SK-N-SH treated with all-trans-retinoic acid at 6 μM for 48 hours (cell line): ENCODE measurements at regions not wholly inside any gene's neighbourhood (a gene's known extent, or its start where the extent isn't known, plus 50 kb on each side); places are given as distances from the start of the nearest gene placed in this dataset.

Experiments used
- RARB ChIP-seq: fragments of 250-450 bp; sonication (Bioruptor Pico); IDR thresholded peaks from 2 replicates; pipeline ENCODE4 v1.8.0; 2021; ENCODE audit warnings: mild to moderate bottlenecking, moderate library complexity
- TCF4 ChIP-seq: fragments of 250-450 bp; sonication (Bioruptor Pico); IDR thresholded peaks from 2 replicates; pipeline ENCODE4 v1.8.0; 2021; ENCODE audit warnings: mild to moderate bottlenecking, moderate library complexity, borderline replicate concordance
- ZFP30 ChIP-seq: fragments of 450-650 bp; formaldehyde crosslinking; IDR thresholded peaks from 2 replicates; pipeline ENCODE4 v1.5.0; 2022; ENCODE audit warnings: mild to moderate bottlenecking, moderate library complexity
- TF ChIP-seq, protein P1 (sequence below): fragments of 250-450 bp; sonication (Bioruptor Pico); IDR thresholded peaks from 2 replicates; pipeline ENCODE4 v1.8.0; 2021; ENCODE audit warnings: low read depth, mild to moderate bottlenecking, moderate library complexity, borderline replicate concordance
- TF ChIP-seq, protein P2 (sequence below): fragments of 250-450 bp; sonication (Bioruptor Pico); IDR thresholded peaks from 2 replicates; pipeline ENCODE4 v1.5.1; 2021; ENCODE audit warnings: mild to moderate bottlenecking, moderate library complexity

DNA sequence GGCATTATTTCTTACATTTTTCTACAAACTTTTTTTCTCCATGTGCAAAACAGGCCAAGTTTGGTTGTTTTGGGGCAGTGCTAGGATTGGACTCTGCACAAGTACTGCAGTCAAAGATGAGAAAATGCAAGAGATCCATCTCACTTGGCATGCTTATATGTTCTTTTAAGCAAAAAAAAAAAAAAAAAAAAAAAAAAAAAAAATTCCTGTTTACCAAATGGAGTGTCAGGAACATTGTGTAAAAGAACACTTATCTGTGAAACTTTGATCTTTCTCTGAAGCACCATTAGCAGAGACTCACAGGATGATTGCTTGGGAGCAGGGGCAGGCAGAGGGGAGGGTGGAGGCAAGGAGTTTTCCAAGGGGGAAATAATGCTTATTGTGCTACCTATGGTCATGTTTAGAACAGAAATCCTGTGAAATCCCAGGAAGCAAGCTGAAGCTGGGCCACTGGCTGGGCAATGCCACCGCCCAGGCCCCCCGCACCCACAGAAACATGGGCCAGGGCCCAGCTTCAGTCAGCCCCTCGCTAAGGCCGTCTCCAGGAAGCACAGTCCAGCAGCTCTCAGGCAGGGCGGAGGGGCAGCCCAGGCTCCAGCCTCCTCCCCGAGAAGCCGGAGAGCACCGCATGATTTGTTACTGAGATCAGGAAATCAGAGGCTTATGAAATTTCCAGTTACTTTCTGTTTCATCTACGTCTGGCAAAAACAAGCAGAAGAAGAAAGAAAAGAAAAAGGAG lies 229.4 kb downstream of the ZNF516 start:
- TF ChIP-seq ZFP30 (no peak), RARB (CRISPR knock-in tag) (no peak), TCF4 (CRISPR knock-in tag) (no peak)
- TF ChIP-seq, protein P1, sequence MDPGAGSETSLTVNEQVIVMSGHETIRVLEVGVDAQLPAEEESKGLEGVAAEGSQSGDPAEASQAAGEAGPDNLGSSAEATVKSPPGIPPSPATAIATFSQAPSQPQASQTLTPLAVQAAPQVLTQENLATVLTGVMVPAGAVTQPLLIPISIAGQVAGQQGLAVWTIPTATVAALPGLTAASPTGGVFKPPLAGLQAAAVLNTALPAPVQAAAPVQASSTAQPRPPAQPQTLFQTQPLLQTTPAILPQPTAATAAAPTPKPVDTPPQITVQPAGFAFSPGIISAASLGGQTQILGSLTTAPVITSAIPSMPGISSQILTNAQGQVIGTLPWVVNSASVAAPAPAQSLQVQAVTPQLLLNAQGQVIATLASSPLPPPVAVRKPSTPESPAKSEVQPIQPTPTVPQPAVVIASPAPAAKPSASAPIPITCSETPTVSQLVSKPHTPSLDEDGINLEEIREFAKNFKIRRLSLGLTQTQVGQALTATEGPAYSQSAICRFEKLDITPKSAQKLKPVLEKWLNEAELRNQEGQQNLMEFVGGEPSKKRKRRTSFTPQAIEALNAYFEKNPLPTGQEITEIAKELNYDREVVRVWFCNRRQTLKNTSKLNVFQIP (CRISPR knock-in tag), result no peak
- TF ChIP-seq, protein P2, sequence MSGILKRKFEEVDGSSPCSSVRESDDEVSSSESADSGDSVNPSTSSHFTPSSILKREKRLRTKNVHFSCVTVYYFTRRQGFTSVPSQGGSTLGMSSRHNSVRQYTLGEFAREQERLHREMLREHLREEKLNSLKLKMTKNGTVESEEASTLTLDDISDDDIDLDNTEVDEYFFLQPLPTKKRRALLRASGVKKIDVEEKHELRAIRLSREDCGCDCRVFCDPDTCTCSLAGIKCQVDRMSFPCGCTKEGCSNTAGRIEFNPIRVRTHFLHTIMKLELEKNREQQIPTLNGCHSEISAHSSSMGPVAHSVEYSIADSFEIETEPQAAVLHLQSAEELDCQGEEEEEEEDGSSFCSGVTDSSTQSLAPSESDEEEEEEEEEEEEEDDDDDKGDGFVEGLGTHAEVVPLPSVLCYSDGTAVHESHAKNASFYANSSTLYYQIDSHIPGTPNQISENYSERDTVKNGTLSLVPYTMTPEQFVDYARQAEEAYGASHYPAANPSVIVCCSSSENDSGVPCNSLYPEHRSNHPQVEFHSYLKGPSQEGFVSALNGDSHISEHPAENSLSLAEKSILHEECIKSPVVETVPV (CRISPR knock-in tag), result no peak
